ENCODE measurements at regions not wholly inside any gene's neighbourhood (a gene's known extent, or its start where the extent isn't known, plus 50 kb on each side); places are given as distances from the start of the nearest gene placed in this dataset.

DNA sequence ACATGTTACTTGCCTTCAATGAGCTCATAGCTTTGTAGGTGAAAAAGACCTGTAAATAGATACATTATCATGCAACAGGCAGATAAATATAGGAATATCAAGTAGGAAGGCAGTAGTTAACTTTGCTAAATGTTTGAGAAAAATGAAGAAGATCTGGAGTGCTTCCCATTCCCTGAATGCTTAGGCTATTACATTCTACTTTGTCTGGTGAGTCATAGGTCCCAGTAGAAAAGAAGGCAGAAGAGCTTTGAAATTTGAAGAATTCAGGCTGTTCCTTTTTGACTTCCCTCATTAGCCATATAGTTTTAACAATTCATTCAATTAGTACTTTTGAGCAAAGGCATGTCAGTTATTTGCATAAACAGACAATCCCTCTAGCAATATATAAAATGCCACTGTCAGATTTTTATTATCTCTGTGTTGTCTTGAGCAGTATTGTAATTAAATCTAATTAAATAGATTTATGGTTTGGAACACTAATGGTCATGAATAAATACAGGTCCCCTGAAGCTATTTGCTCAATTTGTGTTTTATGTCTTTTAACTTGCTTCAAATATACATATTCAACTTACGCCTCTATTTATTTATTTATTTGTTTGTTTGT lies 875.0 kb downstream of the REEP3 start:
- TF ChIP-seq GLIS3 (CRISPR knock-in tag; IDR thresholded peaks at IDR 0.05) = no peak
- TF ChIP-seq, protein P1, sequence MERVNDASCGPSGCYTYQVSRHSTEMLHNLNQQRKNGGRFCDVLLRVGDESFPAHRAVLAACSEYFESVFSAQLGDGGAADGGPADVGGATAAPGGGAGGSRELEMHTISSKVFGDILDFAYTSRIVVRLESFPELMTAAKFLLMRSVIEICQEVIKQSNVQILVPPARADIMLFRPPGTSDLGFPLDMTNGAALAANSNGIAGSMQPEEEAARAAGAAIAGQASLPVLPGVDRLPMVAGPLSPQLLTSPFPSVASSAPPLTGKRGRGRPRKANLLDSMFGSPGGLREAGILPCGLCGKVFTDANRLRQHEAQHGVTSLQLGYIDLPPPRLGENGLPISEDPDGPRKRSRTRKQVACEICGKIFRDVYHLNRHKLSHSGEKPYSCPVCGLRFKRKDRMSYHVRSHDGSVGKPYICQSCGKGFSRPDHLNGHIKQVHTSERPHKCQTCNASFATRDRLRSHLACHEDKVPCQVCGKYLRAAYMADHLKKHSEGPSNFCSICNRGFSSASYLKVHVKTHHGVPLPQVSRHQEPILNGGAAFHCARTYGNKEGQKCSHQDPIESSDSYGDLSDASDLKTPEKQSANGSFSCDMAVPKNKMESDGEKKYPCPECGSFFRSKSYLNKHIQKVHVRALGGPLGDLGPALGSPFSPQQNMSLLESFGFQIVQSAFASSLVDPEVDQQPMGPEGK (CRISPR knock-in tag; IDR thresholded peaks at IDR 0.05; ENCODE audit: borderline replicate concordance) = no peak
- no peak for TF ChIP-seq ZFP30 (CRISPR knock-in tag; IDR thresholded peaks at IDR 0.05)
- TF ChIP-seq RARB (CRISPR knock-in tag; IDR thresholded peaks at IDR 0.05) = no peak
- peak; percentile 23; the same call in 1 of the 2 replicates for TF ChIP-seq ZNF8 (CRISPR knock-in tag; IDR thresholded peaks at IDR 0.05)
- no peak for TF ChIP-seq PPARA (CRISPR knock-in tag; IDR thresholded peaks at IDR 0.05; ENCODE audit: borderline replicate concordance)
- TF ChIP-seq, protein P2, sequence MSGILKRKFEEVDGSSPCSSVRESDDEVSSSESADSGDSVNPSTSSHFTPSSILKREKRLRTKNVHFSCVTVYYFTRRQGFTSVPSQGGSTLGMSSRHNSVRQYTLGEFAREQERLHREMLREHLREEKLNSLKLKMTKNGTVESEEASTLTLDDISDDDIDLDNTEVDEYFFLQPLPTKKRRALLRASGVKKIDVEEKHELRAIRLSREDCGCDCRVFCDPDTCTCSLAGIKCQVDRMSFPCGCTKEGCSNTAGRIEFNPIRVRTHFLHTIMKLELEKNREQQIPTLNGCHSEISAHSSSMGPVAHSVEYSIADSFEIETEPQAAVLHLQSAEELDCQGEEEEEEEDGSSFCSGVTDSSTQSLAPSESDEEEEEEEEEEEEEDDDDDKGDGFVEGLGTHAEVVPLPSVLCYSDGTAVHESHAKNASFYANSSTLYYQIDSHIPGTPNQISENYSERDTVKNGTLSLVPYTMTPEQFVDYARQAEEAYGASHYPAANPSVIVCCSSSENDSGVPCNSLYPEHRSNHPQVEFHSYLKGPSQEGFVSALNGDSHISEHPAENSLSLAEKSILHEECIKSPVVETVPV (CRISPR knock-in tag; IDR thresholded peaks at IDR 0.05) = no peak
